GM23338 (cell line): ENCODE measurements at regions not wholly inside any gene's neighbourhood (a gene's known extent, or its start where the extent isn't known, plus 50 kb on each side); places are given as distances from the start of the nearest gene placed in this dataset.

Source experiments
- CREB1 ChIP-seq: fragments of 250-450 bp; sonication (Bioruptor Pico); IDR thresholded peaks from 2 replicates; pipeline ENCODE4 v1.5.0; 2020; ENCODE audit warnings: low read depth, mild to moderate bottlenecking, moderate library complexity
- EZH2 ChIP-seq: fragments of 200-600 bp; sonication (generic); IDR thresholded peaks from one replicate; pipeline ENCODE4 v1.8.0; 2017; ENCODE audit warnings: antibody characterized with exemption, mild to moderate bottlenecking, low read depth; ENCODE audit not compliant: unreplicated experiment
- EZH2phosphoT487 ChIP-seq: fragments of 200-600 bp; sonication (generic); IDR thresholded peaks from one replicate; pipeline ENCODE4 v1.8.1; 2018; ENCODE audit warnings: antibody characterized with exemption; ENCODE audit not compliant: unreplicated experiment
- POLR2AphosphoS5 ChIP-seq: IDR thresholded peaks from 2 replicates; pipeline ENCODE4 v1.6.1; 2016; ENCODE audit warnings: antibody characterized with exemption, low read depth
- TF ChIP-seq, protein P1 (sequence below), 2 experiments: fragments of 200-600 bp in 1 of 2; sonication (generic) in 1 of 2; conservative IDR thresholded peaks; 2 replicates each; pipeline versions ENCODE4 v1.5.1 to v1.6.1; 2016 to 2017; ENCODE audit warnings: antibody characterized with exemption in 2 of 2, low read depth in 2 of 2, mild to moderate bottlenecking in 2 of 2, moderate library complexity in 1 of 2
- TF ChIP-seq, protein P2 (sequence below): IDR thresholded peaks from one replicate; pipeline ENCODE4 v1.6.1; 2018; ENCODE audit warnings: antibody characterized with exemption; ENCODE audit not compliant: unreplicated experiment

DNA sequence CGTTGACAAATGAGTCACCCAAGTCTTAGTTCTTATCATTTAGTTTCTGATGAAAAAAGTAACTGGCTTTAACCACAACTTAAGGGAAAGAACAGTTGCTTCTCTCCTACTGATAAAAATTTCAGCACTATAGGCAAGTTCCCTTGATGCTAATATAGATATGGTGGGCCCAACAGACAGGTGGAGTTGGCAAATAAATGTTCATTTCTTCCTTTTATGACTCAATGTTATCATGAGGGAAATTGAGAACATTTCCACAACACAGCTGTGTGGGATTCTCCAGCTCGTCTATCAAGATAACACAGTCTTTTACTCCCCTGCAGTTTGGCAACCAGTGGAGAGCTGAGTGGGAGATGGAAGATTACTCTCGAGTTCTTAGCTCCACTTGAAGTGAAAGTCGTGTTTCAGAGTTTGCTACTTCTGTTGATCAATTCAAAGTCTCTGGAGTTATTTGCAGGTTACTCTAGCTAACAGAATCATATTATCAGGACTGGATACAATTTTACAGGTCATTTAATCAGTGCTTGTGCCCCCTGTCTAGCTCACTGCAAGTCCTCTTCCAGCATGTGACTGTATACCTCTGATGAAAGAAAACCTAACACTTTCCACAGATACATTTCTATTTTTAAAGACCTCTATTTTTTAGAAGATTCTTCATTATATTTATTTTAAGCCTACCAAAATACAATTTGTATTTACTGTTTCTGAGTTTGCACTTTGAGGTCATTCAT lies 270.6 kb upstream of the GK2 start:
- TF ChIP-seq, protein P1, sequence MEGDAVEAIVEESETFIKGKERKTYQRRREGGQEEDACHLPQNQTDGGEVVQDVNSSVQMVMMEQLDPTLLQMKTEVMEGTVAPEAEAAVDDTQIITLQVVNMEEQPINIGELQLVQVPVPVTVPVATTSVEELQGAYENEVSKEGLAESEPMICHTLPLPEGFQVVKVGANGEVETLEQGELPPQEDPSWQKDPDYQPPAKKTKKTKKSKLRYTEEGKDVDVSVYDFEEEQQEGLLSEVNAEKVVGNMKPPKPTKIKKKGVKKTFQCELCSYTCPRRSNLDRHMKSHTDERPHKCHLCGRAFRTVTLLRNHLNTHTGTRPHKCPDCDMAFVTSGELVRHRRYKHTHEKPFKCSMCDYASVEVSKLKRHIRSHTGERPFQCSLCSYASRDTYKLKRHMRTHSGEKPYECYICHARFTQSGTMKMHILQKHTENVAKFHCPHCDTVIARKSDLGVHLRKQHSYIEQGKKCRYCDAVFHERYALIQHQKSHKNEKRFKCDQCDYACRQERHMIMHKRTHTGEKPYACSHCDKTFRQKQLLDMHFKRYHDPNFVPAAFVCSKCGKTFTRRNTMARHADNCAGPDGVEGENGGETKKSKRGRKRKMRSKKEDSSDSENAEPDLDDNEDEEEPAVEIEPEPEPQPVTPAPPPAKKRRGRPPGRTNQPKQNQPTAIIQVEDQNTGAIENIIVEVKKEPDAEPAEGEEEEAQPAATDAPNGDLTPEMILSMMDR (conservative IDR thresholded peaks at IDR 0.05; ENCODE audit: low read depth in 2 of 2), result no peak
- TF ChIP-seq POLR2AphosphoS5, result no peak
- TF ChIP-seq, protein P2, sequence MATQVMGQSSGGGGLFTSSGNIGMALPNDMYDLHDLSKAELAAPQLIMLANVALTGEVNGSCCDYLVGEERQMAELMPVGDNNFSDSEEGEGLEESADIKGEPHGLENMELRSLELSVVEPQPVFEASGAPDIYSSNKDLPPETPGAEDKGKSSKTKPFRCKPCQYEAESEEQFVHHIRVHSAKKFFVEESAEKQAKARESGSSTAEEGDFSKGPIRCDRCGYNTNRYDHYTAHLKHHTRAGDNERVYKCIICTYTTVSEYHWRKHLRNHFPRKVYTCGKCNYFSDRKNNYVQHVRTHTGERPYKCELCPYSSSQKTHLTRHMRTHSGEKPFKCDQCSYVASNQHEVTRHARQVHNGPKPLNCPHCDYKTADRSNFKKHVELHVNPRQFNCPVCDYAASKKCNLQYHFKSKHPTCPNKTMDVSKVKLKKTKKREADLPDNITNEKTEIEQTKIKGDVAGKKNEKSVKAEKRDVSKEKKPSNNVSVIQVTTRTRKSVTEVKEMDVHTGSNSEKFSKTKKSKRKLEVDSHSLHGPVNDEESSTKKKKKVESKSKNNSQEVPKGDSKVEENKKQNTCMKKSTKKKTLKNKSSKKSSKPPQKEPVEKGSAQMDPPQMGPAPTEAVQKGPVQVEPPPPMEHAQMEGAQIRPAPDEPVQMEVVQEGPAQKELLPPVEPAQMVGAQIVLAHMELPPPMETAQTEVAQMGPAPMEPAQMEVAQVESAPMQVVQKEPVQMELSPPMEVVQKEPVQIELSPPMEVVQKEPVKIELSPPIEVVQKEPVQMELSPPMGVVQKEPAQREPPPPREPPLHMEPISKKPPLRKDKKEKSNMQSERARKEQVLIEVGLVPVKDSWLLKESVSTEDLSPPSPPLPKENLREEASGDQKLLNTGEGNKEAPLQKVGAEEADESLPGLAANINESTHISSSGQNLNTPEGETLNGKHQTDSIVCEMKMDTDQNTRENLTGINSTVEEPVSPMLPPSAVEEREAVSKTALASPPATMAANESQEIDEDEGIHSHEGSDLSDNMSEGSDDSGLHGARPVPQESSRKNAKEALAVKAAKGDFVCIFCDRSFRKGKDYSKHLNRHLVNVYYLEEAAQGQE, result no peak
- TF ChIP-seq EZH2, result no peak
- no peak for TF ChIP-seq EZH2phosphoT487
- no peak for TF ChIP-seq CREB1 (CRISPR knock-in tag)
